Neural cell (in vitro differentiated cells): ENCODE measurements at regions not wholly inside any gene's neighbourhood (a gene's known extent, or its start where the extent isn't known, plus 50 kb on each side); places are given as distances from the start of the nearest gene placed in this dataset.

Experiments
- H2AFZ ChIP-seq: fragments of 200-600, 300-800 bp; sonication (generic), shearing (Covaris generic); 2 replicates; pipeline ENCODE4 v1.6.0; 2014; ENCODE audit warnings: low read depth, mild to moderate bottlenecking, antibody characterized with exemption, low read length, moderate library complexity
- H3F3A ChIP-seq: fragments of 200-600 bp; shearing (Covaris generic); 2 replicates; pipeline ENCODE4 v1.6.1; 2016; ENCODE audit warnings: mild to moderate bottlenecking, moderate library complexity, mixed read lengths, antibody characterized with exemption, low read length; ENCODE audit not compliant: insufficient read depth, poor library complexity, severe bottlenecking
- H3K27ac ChIP-seq: fragments of 200-600, 300-800 bp; sonication (generic), shearing (Covaris generic); 2 replicates; pipeline ENCODE4 v1.5.1; 2014; ENCODE audit warnings: mild to moderate bottlenecking, low read length, moderate library complexity
- H3K27me3 ChIP-seq: fragments of 300-800, 200-600 bp; sonication (generic), shearing (Covaris generic); 2 replicates; pipeline ENCODE4 v1.6.0; 2014; ENCODE audit warnings: mild to moderate bottlenecking, low read depth, low read length, moderate library complexity; ENCODE audit not compliant: insufficient read depth
- H3K36me3 ChIP-seq: fragments of 300-800, 200-600 bp; sonication (generic), shearing (Covaris generic); 2 replicates; pipeline ENCODE4 v1.5.1; 2014; ENCODE audit warnings: mild to moderate bottlenecking, antibody characterized with exemption, low read length, moderate library complexity; ENCODE audit not compliant: insufficient read depth
- H3K4me2 ChIP-seq: fragments of 300-800, 200-600 bp; sonication (generic), shearing (Covaris generic); 2 replicates; pipeline ENCODE4 v1.6.0; 2014; ENCODE audit warnings: mild to moderate bottlenecking, low read length
- H3K4me3 ChIP-seq: fragments of 300-800, 200-600 bp; sonication (generic), shearing (Covaris generic); 2 replicates; pipeline ENCODE4 v1.5.1; 2014; ENCODE audit warnings: mild to moderate bottlenecking, low read length, moderate library complexity
- H3K79me2 ChIP-seq: fragments of 200-600 bp; shearing (Covaris generic); replicated peaks from 2 replicates; pipeline ENCODE4 v1.6.0; 2014; ENCODE audit warnings: mild to moderate bottlenecking, low read length, moderate library complexity; ENCODE audit not compliant: insufficient read depth
- H3K9ac ChIP-seq: fragments of 300-800, 200-600 bp; sonication (generic), shearing (Covaris generic); 2 replicates; pipeline ENCODE4 v1.6.1; 2016; ENCODE audit warnings: mild to moderate bottlenecking, low read length, mixed read lengths
- H3K9me2 ChIP-seq: fragments of 200-600 bp; shearing (Covaris generic); 2 replicates; pipeline ENCODE4 v1.6.1; 2016; ENCODE audit warnings: mild to moderate bottlenecking, low read length, mixed read lengths; ENCODE audit not compliant: insufficient read depth
- H3K9me3 ChIP-seq: fragments of 200-600, 300-800 bp; sonication (generic), shearing (Covaris generic); 2 replicates; pipeline ENCODE4 v1.6.1; 2016; ENCODE audit warnings: mild to moderate bottlenecking, mixed run types, low read length, moderate library complexity, mixed read lengths
- H4K20me1 ChIP-seq: fragments of 200-600 bp; shearing (Covaris generic); 2 replicates; pipeline ENCODE4 v1.6.1; 2016; ENCODE audit warnings: mild to moderate bottlenecking, mixed run types; ENCODE audit not compliant: insufficient read depth
- CTCF ChIP-seq: fragments of 450-650 bp; IDR thresholded peaks from 2 replicates; pipeline ENCODE4 v1.5.1; 2014; ENCODE audit warnings: antibody characterized with exemption, mild to moderate bottlenecking, moderate library complexity; ENCODE audit not compliant: poor library complexity, severe bottlenecking
- EP300 ChIP-seq: fragments of 450-650 bp; conservative IDR thresholded peaks from 2 replicates; pipeline ENCODE4 v1.6.1; 2014; ENCODE audit warnings: antibody characterized with exemption, mild to moderate bottlenecking, moderate library complexity; ENCODE audit not compliant: poor library complexity, severe bottlenecking
- EZH2 ChIP-seq: fragments of 200-600, 300-800 bp; shearing (Covaris generic), sonication (generic); IDR thresholded peaks from 2 replicates; pipeline ENCODE4 v1.6.1; 2014; ENCODE audit warnings: antibody characterized with exemption, low read length, borderline replicate concordance, mild to moderate bottlenecking; ENCODE audit not compliant: insufficient read depth, poor library complexity, severe bottlenecking
- MXI1 ChIP-seq: fragments of 450-650 bp; conservative IDR thresholded peaks from 2 replicates; pipeline ENCODE4 v1.6.1; 2014; ENCODE audit warnings: antibody characterized with exemption, mild to moderate bottlenecking; ENCODE audit not compliant: poor library complexity, severe bottlenecking
- POLR2AphosphoS5 ChIP-seq: IDR thresholded peaks from 2 replicates; pipeline ENCODE4 v1.6.1; 2012
- RAD21 ChIP-seq: fragments of 450-650 bp; conservative IDR thresholded peaks from 2 replicates; pipeline ENCODE4 v1.6.1; 2014; ENCODE audit warnings: antibody characterized with exemption, mild to moderate bottlenecking, moderate library complexity
- SMC3 ChIP-seq: fragments of 450-650 bp; conservative IDR thresholded peaks from 2 replicates; pipeline ENCODE4 v1.6.1; 2014; ENCODE audit warnings: antibody characterized with exemption, mild to moderate bottlenecking, moderate library complexity; ENCODE audit not compliant: poor library complexity
- TAF1 ChIP-seq: IDR thresholded peaks from 2 replicates; pipeline ENCODE4 v1.6.1; 2012; ENCODE audit warnings: low read depth
- TF ChIP-seq, protein P1 (sequence below): IDR thresholded peaks from 2 replicates; pipeline ENCODE4 v1.6.1; 2012; ENCODE audit warnings: borderline replicate concordance

GRCh38 chr4:20591571-20591970, 108.7 kb upstream of the PACRGL start:
- peaks cover 6% of the 10 kb centered on the region for H3K36me3 ChIP-seq
- H3K9ac ChIP-seq, result no peak overlapping the region
- H2AFZ ChIP-seq, result no peak overlapping the region
- H3K79me2 ChIP-seq, result no peaks in the 10 kb centered on the region
- H3F3A ChIP-seq, result no peaks in the 10 kb centered on the region
- H3K9me3 ChIP-seq, result no peaks in the 10 kb centered on the region
- no peaks in the 10 kb centered on the region for H3K27me3 ChIP-seq
- no peak for TF ChIP-seq SMC3
- no peak for TF ChIP-seq TAF1
- no peak for TF ChIP-seq EP300
- TF ChIP-seq RAD21, result no peak
- TF ChIP-seq CTCF, result no peak
- no peak for TF ChIP-seq POLR2AphosphoS5
- TF ChIP-seq EZH2, result no peak
- TF ChIP-seq, protein P1, sequence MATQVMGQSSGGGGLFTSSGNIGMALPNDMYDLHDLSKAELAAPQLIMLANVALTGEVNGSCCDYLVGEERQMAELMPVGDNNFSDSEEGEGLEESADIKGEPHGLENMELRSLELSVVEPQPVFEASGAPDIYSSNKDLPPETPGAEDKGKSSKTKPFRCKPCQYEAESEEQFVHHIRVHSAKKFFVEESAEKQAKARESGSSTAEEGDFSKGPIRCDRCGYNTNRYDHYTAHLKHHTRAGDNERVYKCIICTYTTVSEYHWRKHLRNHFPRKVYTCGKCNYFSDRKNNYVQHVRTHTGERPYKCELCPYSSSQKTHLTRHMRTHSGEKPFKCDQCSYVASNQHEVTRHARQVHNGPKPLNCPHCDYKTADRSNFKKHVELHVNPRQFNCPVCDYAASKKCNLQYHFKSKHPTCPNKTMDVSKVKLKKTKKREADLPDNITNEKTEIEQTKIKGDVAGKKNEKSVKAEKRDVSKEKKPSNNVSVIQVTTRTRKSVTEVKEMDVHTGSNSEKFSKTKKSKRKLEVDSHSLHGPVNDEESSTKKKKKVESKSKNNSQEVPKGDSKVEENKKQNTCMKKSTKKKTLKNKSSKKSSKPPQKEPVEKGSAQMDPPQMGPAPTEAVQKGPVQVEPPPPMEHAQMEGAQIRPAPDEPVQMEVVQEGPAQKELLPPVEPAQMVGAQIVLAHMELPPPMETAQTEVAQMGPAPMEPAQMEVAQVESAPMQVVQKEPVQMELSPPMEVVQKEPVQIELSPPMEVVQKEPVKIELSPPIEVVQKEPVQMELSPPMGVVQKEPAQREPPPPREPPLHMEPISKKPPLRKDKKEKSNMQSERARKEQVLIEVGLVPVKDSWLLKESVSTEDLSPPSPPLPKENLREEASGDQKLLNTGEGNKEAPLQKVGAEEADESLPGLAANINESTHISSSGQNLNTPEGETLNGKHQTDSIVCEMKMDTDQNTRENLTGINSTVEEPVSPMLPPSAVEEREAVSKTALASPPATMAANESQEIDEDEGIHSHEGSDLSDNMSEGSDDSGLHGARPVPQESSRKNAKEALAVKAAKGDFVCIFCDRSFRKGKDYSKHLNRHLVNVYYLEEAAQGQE, result no peak
- TF ChIP-seq MXI1, result no peak
- no peaks in the 10 kb centered on the region for H4K20me1 ChIP-seq
- H3K4me3 ChIP-seq, result no peak overlapping the region
- H3K27ac ChIP-seq, result no peak overlapping the region
- H3K9me2 ChIP-seq, result no peaks in the 10 kb centered on the region
- no peak overlapping the region for H3K4me2 ChIP-seq

DNA sequence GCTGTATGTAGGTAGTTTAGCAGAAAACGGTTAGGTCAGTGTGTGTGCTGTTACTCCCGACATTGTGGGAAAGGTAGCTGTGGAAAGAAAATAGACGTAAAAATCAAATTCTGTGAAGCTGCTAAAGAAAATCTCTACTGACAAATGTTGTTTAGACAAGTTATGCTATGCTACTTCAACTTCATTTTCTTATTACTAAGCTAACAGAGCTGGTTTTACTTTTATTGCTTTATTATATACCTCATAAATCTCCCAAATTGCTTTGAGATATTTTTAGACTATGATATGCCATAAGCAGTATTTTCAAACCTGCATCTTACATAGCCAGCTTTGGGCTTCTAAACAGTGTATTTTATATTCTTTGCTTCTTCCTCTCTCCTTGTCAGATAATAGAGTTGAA, 108.2 kb upstream of the PACRGL start:
- Histone ChIP-seq H3K27me3 (no peaks in the 10 kb centered on the region), H3K9me2 (no peaks in the 10 kb centered on the region), H3K79me2 (no peaks in the 10 kb centered on the region), H3K4me3 (no peak overlapping the region), H3K9me3 (no peaks in the 10 kb centered on the region), H3K9ac (no peak overlapping the region), H3K36me3 (peaks cover 6% of the 10 kb centered on the region), H4K20me1 (no peaks in the 10 kb centered on the region), H3K27ac (no peak overlapping the region), H3F3A (no peaks in the 10 kb centered on the region), H2AFZ (no peak overlapping the region), H3K4me2 (no peak overlapping the region)
- TF ChIP-seq RAD21 (no peak), EZH2 (no peak), CTCF (no peak)
